Lower lobe of right lung (tissue), 2 donors: ENCODE measurements at regions not wholly inside any gene's neighbourhood (a gene's known extent, or its start where the extent isn't known, plus 50 kb on each side); places are given as distances from the start of the nearest gene placed in this dataset.

Experiments
- ATAC-seq, 2 donors: fragments of 200-7000 bp; cut with Tn5 transposase; one replicate each; pipeline ENCODE4 v1.9.1; 2020 to 2022; ENCODE audit warnings: mild to moderate bottlenecking in 2 of 2, moderate library complexity in 2 of 2
- DNase-seq: peaks from one replicate; pipeline ENCODE4 v3.0.0-alpha.2; 2020
- H3K27ac ChIP-seq: fragments of 200-600 bp; one replicate; pipeline ENCODE4 v1.8.0; 2022
- H3K27me3 ChIP-seq: fragments of 200-600 bp; one replicate; pipeline ENCODE4 v1.8.0; 2022; ENCODE audit warnings: low read depth
- H3K36me3 ChIP-seq: fragments of 200-600 bp; one replicate; pipeline ENCODE4 v1.8.0; 2022; ENCODE audit warnings: mild to moderate bottlenecking
- H3K4me1 ChIP-seq: fragments of 200-600 bp; one replicate; pipeline ENCODE4 v1.8.0; 2022
- H3K4me3 ChIP-seq: fragments of 200-600 bp; one replicate; pipeline ENCODE4 v1.8.0; 2022; ENCODE audit warnings: mild to moderate bottlenecking
- H3K9me3 ChIP-seq: fragments of 200-600 bp; one replicate; pipeline ENCODE4 v1.8.0; 2022
- intact Hi-C: fragments of 100-400 bp; cut with DNase I; formaldehyde crosslinking; loops from one replicate; pipeline ENCODE4 v1.11.0; 2022
- TF ChIP-seq, protein P1 (sequence below): fragments of 200-600 bp; IDR thresholded peaks from one replicate; pipeline ENCODE4 v1.8.0; 2022; ENCODE audit warnings: antibody characterized with exemption, mild to moderate bottlenecking
- donor health status: DM: no; HTN: yes; CAD: no; lungs with severe emphysema.

DNA sequence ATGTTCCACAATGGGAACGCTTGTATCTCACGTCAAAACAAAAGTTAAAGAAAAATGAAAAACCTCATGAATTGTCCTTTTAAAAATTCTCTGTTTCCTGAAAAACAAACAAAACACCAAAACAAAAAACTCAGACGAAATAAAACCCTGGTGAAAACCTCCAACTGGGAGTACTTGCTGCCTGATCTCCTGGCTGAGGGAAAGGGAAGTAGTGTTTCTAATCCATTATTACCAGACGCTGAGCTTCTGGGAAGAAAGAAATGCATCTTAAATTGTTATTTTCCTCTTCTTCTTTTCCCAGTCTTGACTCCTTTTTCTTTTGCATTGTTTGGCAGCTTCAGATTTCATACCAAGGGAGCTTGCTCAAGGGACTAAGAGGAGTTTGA lies 243.2 kb upstream of the RGMA start:
- H3K4me3 ChIP-seq = no peak overlapping the region
- H3K4me1 ChIP-seq = no peaks in the 10 kb centered on the region
- H3K36me3 ChIP-seq = no peaks in the 10 kb centered on the region
- intact Hi-C loops = no loop called here
- H3K27ac ChIP-seq = no peak overlapping the region
- ATAC-seq = no peak
- H3K9me3 ChIP-seq = no peaks in the 10 kb centered on the region
- DNase-seq = no peak
- peaks cover 20% of the 10 kb centered on the region for H3K27me3 ChIP-seq
- TF ChIP-seq, protein P1, sequence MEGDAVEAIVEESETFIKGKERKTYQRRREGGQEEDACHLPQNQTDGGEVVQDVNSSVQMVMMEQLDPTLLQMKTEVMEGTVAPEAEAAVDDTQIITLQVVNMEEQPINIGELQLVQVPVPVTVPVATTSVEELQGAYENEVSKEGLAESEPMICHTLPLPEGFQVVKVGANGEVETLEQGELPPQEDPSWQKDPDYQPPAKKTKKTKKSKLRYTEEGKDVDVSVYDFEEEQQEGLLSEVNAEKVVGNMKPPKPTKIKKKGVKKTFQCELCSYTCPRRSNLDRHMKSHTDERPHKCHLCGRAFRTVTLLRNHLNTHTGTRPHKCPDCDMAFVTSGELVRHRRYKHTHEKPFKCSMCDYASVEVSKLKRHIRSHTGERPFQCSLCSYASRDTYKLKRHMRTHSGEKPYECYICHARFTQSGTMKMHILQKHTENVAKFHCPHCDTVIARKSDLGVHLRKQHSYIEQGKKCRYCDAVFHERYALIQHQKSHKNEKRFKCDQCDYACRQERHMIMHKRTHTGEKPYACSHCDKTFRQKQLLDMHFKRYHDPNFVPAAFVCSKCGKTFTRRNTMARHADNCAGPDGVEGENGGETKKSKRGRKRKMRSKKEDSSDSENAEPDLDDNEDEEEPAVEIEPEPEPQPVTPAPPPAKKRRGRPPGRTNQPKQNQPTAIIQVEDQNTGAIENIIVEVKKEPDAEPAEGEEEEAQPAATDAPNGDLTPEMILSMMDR = no peak

DNA sequence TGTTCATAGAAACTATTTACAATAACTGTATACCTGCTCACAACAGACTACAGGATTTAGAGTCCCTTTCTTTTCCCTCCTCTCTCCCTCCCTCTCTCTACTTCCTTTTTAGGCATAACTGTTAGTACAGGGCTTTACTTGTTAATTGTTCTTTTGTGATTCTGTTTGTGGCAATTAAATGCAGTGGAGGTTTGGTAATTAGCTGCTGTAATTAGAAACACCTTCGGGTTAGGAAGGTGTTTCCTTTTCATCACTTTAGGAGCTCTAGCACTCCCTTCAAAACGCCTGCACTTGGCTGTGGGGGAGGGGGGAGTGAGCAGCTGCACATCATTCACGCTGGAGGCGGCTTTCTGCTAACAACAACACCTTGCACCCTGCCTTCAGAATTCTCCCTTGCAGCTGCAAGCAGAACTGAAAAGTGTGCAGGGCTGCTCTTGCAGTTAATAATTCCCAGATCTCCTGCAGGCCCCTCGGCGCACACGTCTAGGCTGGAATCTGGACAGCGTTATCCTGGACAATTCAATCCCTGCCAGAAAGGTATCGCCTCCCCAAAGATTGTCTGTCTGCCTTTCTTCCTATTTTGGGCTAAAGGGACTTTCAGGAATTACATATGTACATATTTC lies 242.6 kb upstream of the RGMA start:
- Histone ChIP-seq H3K4me3 (no peak overlapping the region), H3K4me1 (no peaks in the 10 kb centered on the region), H3K27me3 (peaks cover 20% of the 10 kb centered on the region), H3K9me3 (no peaks in the 10 kb centered on the region), H3K36me3 (no peaks in the 10 kb centered on the region), H3K27ac (no peak overlapping the region)
- DNase-seq = no peak
- ATAC-seq = peak in 1 of 2 donors; percentile 36
- intact Hi-C loops = no loop called here
- TF ChIP-seq, protein P1 = no peak

DNA sequence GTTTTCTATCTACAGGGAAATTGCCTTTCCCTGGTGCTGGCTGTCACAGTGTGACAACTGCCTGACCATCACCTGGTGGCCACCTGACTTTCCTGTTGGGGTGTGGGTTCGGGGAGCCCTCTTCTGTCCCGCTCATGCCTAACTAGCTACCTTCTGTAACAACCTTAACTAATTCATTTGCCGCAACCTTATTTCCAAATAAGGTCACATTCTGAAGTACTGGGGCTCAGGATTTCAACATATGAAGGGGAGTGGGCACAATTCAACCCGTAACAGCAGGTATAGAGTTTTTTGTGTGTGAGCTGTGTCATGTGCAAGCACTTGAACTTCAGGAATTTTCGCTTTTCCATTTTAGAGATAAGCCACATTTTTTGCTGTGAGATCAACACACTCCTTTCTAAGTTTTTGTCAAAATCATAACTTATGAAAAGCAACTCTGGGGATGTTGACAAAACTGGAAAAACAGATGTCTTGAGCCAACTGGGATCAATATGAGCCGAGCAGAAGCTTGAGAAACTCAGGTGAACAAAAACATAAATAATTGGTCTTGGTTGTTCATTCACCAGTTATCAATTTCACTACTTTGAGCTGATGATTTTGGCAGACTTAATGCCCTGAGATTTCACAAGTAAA lies 242.0 kb upstream of the RGMA start:
- no peaks in the 10 kb centered on the region for H3K36me3 ChIP-seq
- H3K27ac ChIP-seq = no peak overlapping the region
- TF ChIP-seq, protein P1 = no peak
- H3K4me1 ChIP-seq = no peaks in the 10 kb centered on the region
- peaks cover 20% of the 10 kb centered on the region for H3K27me3 ChIP-seq
- DNase-seq (no peak), ATAC-seq (peak in 1 of 2 donors; percentile 19)
- intact Hi-C loops = no loop called here
- H3K9me3 ChIP-seq = no peaks in the 10 kb centered on the region
- H3K4me3 ChIP-seq = no peak overlapping the region

DNA sequence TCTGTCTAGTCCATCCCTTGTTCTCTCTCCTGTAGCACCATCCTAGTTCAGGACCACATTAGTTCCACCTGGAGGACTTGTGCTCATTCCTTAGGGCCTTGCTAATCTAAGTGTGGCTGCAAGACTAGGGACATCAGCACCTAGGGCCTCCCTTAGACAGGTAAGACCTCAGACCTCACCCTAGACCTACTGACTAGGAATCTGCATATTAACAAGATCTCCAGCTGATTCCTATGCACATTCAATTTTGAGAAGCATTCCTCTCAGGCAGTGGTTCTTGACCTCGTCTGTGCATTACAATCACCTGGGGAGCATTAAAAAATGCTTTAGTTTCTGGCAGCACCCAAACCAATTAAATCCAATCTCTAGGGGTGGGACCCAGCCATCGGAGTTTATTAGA lies 238.4 kb upstream of the RGMA start:
- H3K9me3 ChIP-seq = no peaks in the 10 kb centered on the region
- no peak overlapping the region for H3K27ac ChIP-seq
- H3K27me3 ChIP-seq = peaks cover 5% of the 10 kb centered on the region
- H3K4me3 ChIP-seq = no peak overlapping the region
- no peak for DNase-seq
- no peaks in the 10 kb centered on the region for H3K36me3 ChIP-seq
- intact Hi-C loops = no loop called here
- no peak for ATAC-seq
- no peaks in the 10 kb centered on the region for H3K4me1 ChIP-seq
- TF ChIP-seq, protein P1 = no peak

DNA sequence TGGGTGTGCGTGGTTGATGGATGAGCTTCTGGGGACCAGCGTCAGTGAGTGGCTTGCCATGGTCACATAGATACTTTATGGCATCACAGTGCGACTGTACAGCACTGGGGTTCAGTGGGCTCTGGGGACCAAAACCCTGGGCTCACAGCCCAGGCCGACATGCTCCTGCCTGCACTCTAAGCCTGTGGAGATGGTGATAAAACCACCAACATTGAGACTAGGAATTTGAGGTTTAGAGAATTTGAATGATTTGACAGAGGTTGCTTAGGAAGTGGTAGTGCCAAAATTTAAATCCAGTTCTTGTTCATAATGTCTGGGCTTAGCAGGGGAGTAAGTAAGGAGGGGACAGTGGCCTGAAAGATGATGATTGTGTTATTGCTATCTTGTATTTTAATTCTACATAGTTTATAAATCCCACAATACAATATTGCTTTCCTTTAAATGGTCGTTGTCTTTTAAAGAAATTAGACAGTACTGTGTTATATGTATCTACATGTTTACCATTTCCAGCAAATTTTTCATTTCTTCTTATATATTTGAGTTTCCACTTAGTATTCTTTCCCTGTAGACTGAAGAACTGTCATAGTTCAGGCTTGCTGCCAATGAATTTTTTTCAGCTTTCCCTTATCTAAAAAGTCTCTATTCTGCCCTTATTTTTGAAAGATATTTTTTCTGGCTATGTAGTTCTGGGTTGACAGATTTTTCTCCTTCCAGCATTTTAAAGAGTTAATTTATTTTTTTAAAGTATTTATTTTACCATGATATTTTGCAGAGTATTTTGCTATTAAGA lies 235.4 kb upstream of the RGMA start:
- Histone ChIP-seq H3K4me1 (no peaks in the 10 kb centered on the region), H3K27me3 (peaks cover 5% of the 10 kb centered on the region), H3K36me3 (no peaks in the 10 kb centered on the region), H3K9me3 (no peaks in the 10 kb centered on the region), H3K4me3 (no peak overlapping the region), H3K27ac (no peak overlapping the region)
- no peak for DNase-seq
- TF ChIP-seq, protein P1 = no peak
- intact Hi-C loops = no loop called here
- no peak for ATAC-seq
